Embryonic facial prominence (tissue), 1 donor: ENCODE measurements at regions not wholly inside any gene's neighbourhood (a gene's known extent, or its start where the extent isn't known, plus 50 kb on each side); places are given as distances from the start of the nearest gene placed in this dataset.

Source experiments
- DNase-seq: peaks from one replicate; pipeline ENCODE4 v3.0.0-alpha.2; 2016; ENCODE audit errors: extremely low spot score

- DNase-seq, result no peak
These were observed 491.8 kb downstream of the ETS1 start for GRCh38 chr11:128095466-128095981.

DNA sequence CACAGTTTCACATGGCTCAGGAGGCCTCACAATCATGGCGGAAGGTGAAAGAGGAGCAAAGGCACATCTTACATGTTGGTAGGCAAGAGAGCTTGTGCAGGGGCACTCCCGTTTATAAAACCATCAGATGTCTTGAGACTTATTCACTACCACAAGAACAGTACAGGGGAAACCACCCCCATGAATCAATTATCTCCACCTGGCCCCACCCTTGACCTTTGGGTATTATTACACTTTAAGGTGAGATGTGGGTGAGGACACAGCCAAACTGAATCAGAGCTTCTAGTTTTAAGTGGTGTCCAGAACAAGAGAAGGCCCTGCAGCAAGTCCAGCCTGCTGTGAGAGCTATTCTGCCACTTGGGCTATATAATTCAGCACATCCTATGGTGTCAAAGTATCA lies 493.7 kb downstream of the ETS1 start:
- DNase-seq, result no peak

DNA sequence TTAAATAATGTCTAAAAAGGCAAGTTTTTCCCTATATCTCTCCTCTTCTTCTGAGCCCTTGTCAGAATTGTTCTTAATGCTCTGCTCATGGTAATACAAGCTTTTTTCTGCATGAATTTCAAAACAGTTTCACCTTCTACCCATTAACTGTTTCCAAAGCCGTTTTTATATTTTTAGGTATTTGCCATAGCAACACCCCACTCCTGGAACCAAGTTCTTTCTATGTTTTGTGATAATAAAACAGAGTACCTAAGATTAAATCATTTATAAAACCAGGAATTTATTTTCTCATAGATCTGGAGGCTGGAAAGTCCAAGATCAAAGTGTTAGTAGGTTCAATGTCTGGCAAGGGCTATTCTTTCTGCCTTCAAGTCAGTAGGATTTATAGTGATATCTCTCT lies 497.4 kb downstream of the ETS1 start:
- DNase-seq, result no peak

DNA sequence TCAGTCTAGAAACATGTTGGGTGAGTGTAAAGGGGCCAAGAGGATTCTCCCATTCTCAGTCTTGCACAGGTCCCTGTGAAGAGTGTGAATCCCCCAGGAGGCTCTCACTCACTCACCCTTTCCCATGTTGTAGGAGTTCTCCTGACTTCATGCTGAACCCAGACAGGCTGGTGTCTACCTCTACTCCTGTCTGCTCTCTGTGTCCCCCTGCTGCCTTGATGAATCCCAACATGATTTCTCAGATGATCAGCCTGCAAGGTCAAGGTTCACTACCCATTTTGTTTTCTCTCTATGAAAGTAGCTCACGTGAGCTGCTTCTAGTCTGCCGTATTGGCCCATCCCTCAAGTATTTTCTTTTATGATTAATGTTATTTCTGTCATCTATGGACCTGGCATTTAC lies 500.6 kb downstream of the ETS1 start:
- no peak for DNase-seq

- no peak for DNase-seq
These were observed 502.1 kb downstream of the ETS1 start for GRCh38 chr11:128085276-128085675.

GRCh38 chr11:128082574-128082973 lies 504.8 kb downstream of the ETS1 start:
- no peak for DNase-seq

- DNase-seq, result no peak
These were observed 517.7 kb downstream of the ETS1 start for GRCh38 chr11:128069665-128070064.

- no peak for DNase-seq
These were observed 519.6 kb downstream of the ETS1 start for GRCh38 chr11:128067780-128068179.

- no peak for DNase-seq
These were observed 521.0 kb downstream of the ETS1 start for GRCh38 chr11:128066399-128066798.

- no peak for DNase-seq
These were observed 526.0 kb downstream of the ETS1 start for GRCh38 chr11:128061281-128061871.

GRCh38 chr11:128058580-128059208 lies 528.7 kb downstream of the ETS1 start:
- DNase-seq, result no peak

GRCh38 chr11:128057786-128058395 lies 529.5 kb downstream of the ETS1 start:
- no peak for DNase-seq

- DNase-seq, result no peak
These were observed 531.7 kb downstream of the ETS1 start for GRCh38 chr11:128055576-128056217.

DNA sequence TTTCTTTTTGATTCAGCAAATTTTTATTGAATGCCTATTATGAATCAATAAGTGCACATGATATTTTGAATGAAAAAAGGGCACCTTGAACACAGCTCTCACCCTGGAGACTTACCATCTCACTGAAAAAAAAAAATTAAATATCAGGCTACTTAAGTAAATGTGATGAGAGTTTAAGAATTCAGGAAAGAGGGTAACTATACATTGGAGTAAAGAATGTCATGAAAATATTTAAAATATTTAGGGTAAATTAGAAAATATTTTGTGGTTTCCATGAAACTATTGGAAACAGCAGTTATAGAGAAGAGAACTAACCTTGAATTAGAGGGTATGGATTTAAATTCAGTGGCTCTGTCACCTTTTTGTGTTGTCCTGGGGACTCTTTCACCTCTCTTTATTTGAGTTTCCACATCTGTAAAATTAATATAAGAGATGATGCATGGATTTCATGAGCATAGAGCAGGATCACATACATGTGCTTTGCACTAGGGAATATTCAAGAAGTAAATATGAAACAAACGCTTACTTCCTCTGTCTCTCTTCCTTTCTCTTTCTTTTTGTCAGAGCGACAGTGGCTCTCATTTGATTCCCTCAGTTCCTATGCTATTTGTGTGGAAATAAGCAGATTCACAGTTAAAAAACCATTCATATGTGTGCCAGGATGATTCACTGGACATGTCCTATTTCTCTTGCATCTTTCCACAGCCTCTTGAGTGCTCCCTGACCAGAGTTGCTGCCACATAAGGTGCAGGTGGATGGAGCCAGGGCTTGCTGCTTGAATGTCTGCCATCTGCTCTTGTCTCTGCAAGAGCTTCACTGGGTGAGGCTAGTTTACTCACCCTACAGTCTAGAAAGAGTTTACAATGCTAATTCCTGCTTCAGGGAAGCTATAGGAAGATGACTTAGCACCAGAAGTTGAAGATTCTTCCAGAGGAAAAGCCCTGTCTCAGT lies 533.1 kb downstream of the ETS1 start:
- no peak for DNase-seq

- no peak for DNase-seq
These were observed 534.3 kb downstream of the ETS1 start for GRCh38 chr11:128052912-128053641.

GRCh38 chr11:128048121-128048520 lies 539.2 kb downstream of the ETS1 start:
- no peak for DNase-seq

GRCh38 chr11:128047026-128047425 lies 540.3 kb downstream of the ETS1 start:
- no peak for DNase-seq

DNA sequence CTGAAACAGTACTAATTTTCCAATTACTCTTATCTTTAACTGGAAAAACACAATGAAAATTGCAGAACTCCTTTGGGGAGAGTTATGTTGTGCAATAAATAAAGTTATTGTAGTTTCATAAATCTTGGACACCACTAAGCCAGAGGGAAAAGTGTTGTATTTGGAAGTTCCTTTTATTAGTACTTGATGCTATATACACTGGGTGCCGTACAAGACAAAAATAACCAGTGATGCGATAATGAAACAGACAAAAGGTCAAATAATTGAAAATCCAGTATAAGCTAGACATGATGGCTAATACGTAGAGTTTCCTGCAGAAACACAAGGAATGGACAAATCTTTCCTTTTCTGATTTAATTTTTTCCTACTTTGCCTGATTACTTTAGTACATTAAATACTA lies 541.1 kb downstream of the ETS1 start:
- DNase-seq, result no peak

DNA sequence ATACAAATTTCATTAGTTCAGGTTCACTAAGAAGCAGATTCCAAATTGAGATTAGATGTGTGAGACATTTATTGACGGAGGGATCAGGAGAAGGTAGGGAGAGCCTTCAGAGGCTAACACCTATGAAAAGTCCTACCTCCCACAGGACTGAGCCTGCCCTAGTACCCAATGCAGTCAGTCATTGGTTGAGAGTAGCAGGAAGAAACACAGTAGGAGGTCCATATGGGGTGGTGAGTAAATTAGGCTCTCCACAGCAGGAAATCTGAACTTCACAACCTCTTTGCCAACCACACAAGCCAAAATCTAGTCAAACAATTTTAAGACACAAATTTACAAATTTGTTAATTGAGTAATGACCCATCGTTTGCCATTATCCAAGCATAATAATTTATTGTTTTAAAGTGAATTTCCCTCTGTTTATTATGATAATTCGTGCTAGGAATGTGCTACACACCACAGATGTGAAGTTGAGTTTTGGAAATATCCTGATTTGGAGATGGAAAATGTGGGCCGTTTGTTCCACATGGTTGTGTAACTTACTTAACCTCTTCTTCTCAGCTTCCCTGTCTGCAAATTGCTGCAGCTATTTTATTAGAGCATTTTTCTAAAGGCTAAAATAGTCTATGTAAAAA lies 542.1 kb downstream of the ETS1 start:
- no peak for DNase-seq

DNA sequence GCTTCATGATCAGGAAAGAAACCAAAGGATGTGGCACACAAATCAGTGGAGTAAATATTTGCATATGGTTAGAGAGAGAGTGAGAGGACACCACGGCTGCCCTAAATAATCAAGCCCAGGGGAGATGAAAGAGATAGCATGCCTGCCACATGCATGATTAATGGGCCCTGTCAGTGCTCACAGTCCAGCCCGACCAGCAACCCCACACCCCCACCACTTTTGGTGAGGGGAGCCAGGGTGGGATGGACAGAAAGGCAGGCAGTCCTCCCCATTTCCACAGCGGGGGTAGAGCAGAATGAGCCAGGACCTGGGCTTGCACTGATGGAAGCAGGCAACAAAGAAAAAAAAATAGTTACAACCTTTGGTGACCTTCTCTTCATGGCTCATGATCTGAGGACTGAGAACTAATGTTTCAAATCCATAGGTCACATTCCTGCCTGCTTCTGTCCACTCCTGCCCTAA lies 545.0 kb downstream of the ETS1 start:
- DNase-seq, result no peak
